SH-SY5Y (cell line): ENCODE measurements at regions not wholly inside any gene's neighbourhood (a gene's known extent, or its start where the extent isn't known, plus 50 kb on each side); places are given as distances from the start of the nearest gene placed in this dataset.

Experiments
- GATA2 ChIP-seq: IDR thresholded peaks from 2 replicates; pipeline ENCODE4 v1.6.1; 2011; ENCODE audit warnings: mild to moderate bottlenecking, low read depth, low read length
- GATA3 ChIP-seq: IDR thresholded peaks from 2 replicates; pipeline ENCODE4 v1.6.1; 2011; ENCODE audit warnings: low read depth, mild to moderate bottlenecking, low read length, moderate library complexity

- TF ChIP-seq GATA2: no peak
- no peak for TF ChIP-seq GATA3
Measured at GRCh38 chr1:57503337-57503736, 79.5 kb upstream of the DAB1 start.
